GM13977 (cell line): ENCODE measurements at regions not wholly inside any gene's neighbourhood (a gene's known extent, or its start where the extent isn't known, plus 50 kb on each side); places are given as distances from the start of the nearest gene placed in this dataset.

Experiments used
- DNase-seq: peaks from one replicate; pipeline ENCODE4 v3.0.0; 2012; ENCODE audit warnings: low spot score
- in situ Hi-C: fragments of 300-500 bp; cut with MboI; formaldehyde crosslinking; loops from one replicate; pipeline ENCODE4 v1.12.0; 2022; ENCODE audit warnings: low sequenced_read_pairs, low pct_unique_long_range_greater_than_20kb, mixed read lengths, inconsistent platforms; ENCODE audit not compliant: unreplicated experiment
- TF ChIP-seq, protein P1 (sequence below): IDR thresholded peaks from 2 replicates; pipeline ENCODE4 v1.5.1; 2012; ENCODE audit warnings: mild to moderate bottlenecking, control low read depth; ENCODE audit not compliant: insufficient read depth; ENCODE audit errors: extremely low read depth, missing control alignments

DNA sequence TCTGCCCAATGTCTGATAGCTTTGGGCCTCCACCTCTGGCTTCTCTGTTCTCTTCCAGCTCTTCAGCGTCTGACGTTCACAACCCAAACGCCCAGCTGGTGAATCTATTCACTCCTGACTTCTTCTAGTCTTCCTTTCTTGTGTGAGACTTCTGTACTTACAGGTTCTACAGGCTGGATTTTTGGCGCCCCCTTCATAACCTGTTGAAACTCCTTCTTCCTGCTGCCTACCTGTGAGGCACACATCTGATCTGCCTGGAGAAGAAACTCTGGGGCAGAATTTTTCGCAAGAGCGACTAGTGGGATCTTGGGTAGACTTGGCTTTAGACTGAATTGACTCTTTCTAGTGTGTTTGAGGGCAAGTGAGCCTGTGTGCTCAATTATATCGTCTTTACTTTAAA, 249.3 kb downstream of the REEP3 start:
- TF ChIP-seq, protein P1, sequence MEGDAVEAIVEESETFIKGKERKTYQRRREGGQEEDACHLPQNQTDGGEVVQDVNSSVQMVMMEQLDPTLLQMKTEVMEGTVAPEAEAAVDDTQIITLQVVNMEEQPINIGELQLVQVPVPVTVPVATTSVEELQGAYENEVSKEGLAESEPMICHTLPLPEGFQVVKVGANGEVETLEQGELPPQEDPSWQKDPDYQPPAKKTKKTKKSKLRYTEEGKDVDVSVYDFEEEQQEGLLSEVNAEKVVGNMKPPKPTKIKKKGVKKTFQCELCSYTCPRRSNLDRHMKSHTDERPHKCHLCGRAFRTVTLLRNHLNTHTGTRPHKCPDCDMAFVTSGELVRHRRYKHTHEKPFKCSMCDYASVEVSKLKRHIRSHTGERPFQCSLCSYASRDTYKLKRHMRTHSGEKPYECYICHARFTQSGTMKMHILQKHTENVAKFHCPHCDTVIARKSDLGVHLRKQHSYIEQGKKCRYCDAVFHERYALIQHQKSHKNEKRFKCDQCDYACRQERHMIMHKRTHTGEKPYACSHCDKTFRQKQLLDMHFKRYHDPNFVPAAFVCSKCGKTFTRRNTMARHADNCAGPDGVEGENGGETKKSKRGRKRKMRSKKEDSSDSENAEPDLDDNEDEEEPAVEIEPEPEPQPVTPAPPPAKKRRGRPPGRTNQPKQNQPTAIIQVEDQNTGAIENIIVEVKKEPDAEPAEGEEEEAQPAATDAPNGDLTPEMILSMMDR: no peak
- no peak for DNase-seq
- in situ Hi-C loops: no loop called here

DNA sequence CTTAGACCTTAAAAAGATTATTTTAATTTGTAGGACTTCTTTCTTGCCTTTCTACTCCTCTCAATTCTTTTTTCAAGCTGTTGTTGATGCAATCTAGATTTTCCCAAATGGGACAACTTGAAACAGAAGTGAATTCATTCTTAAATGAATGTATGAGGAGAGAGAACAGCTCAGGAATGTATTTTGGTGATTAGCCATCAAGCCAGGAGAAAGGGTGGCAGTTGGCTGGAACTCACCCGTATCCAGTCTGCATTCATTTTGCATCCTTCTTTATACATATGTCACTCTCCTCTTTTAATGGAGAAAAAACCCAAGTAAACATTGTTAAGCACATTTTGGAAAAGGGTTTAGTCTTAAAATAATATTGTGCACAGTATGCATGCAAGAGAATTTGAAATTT, 251.3 kb downstream of the REEP3 start:
- in situ Hi-C loops: no loop called here
- TF ChIP-seq, protein P1: no peak
- no peak for DNase-seq

DNA sequence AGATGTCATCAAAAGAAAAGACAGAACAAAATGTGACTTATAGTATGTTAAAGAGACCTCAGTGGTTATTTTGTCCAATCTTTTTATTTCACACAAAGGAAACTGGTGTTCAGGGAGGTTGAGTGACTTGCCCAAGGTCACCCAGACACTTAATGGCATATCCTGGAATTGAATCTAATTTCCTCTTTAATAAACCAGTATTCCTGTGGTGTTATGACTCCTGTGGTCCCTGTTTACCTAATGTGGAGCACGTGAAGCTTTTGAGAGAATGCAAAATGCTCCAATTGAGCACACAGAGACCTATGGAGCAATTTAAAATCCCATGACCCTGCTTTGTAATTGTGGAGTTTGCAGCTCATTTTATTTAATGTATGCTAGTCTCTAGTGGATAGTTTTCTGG, 251.9 kb downstream of the REEP3 start:
- TF ChIP-seq, protein P1: no peak
- no peak for DNase-seq
- in situ Hi-C loops: no loop called here

DNA sequence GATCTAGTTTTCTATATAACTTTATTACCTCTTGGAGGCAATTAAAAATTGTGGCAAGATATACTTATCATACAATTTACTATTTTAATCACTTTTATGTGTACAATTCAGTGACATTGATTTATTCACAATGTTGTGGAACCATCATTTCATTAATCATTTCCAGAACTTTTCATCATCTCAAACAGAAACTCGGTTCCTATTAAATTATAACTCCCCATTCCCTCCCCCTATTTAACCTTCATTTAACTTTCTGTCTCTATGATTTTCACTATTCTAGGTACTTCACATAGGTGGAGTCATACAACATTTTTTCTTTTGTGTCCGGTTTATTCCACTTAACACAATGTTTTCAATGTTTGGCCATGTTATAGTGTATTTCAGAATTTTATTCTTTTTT, 252.8 kb downstream of the REEP3 start:
- no peak for DNase-seq
- TF ChIP-seq, protein P1: no peak
- in situ Hi-C loops: no loop called here

DNA sequence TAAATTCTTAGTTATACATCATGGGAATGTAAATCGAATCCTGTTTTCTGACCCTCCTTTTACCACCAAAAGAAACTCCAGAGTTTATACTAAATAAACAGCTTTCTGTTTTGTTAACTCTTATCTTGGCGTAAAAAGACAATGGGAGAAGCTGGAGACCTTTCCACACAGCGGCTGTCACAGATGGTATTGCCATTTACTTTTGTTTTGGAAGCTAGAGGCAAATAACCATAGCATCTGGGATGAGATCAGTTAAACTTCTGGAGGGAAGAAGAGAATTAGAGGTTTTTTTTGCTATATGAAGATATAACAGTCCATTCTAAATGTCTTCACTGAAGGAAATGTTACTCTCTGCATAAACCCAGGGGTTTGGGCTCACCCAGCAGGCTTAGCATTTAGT, 258.9 kb downstream of the REEP3 start:
- TF ChIP-seq, protein P1: no peak
- in situ Hi-C loops: no loop called here
- DNase-seq: no peak

DNA sequence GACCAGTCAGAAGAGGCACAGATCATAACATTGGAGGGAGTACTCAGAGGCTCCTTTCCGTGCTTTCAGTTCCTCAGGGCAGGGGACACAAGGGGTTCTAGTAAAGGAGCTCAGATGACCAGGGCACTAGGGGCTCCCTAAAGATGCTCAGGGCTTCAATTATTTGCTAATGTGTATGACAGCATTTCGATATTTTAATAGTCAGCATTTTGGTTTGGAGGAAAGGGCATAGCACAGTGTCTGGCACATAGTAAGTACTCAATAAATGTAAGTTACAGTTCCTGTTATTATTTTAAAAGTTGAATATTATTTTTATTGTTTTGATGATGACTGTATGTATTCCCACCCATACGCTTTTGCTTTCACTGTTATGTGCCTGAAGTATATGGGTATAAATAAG, 260.0 kb downstream of the REEP3 start:
- TF ChIP-seq, protein P1: no peak
- DNase-seq: no peak
- in situ Hi-C loops: no loop called here

DNA sequence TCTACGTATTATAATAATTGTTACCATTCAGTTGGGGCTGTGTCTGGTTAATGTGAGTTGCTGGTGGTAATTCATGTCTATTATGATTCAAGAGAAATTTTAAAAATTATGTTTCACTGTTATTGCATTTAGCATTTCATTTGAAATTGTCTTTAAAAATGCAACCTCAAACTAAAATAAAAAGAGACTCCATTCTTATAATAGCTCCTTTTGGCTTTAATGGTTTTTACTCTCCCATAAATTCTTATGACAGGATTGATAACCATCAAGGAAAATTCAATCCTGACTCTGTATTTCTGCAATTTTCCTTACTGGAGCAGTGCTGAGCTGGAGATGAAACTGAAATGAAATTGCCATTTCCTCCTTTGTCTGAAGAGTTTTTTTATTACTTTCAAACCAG, 262.7 kb downstream of the REEP3 start:
- TF ChIP-seq, protein P1: no peak
- in situ Hi-C loops: no loop called here
- no peak for DNase-seq
